ENCODE measurements at regions not wholly inside any gene's neighbourhood (a gene's known extent, or its start where the extent isn't known, plus 50 kb on each side); places are given as distances from the start of the nearest gene placed in this dataset.

DNA sequence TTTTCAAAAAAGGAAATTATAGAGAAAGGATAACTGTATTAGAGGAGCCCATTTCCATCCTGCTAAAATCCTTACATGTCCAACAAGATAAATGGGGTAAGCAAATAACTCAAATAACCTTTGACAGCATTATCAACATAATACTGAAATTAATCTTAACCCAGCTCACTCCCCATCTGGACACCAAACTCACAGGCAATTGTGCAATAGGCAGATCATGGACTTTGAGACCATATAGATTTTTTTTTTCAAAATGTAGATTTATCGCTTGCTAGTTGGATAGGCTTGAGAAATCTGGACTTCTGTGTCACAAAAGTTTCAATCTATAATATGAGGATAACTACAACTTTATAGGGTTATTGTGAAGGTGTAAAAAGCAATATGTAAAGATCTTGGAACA, 134.4 kb upstream of the ASCC3 start:
- H2AK5ac ChIP-seq (ENCODE audit: low read length), result no peak overlapping the region
- DNase-seq, result no peak
- no peak overlapping the region for H3K23ac ChIP-seq (ENCODE audit: low read length)
- no peak overlapping the region for H3K4ac ChIP-seq (ENCODE audit: low read depth, low read length)
- no peak overlapping the region for H2BK120ac ChIP-seq (ENCODE audit: insufficient read depth, low read length, poor library complexity)
- H3K18ac ChIP-seq (ENCODE audit: low read length), result no peak overlapping the region
- H4K91ac ChIP-seq (ENCODE audit: low read depth, low read length), result no peak overlapping the region
- no peak overlapping the region for H3K4me2 ChIP-seq (ENCODE audit: low read length)
- no peak overlapping the region for H2BK12ac ChIP-seq (ENCODE audit: low read length)
- no peak overlapping the region for H3K4me3 ChIP-seq (ENCODE audit: low read depth, low read length)
- no peaks in the 10 kb centered on the region for H3K36me3 ChIP-seq (ENCODE audit: control insufficient read depth in 1 of 2, insufficient read depth in 2 of 2, low read length in 2 of 2)
- no peak overlapping the region for H2BK5ac ChIP-seq (ENCODE audit: low read depth, low read length, poor library complexity)
- H3K4me1 ChIP-seq (ENCODE audit: control insufficient read depth in 1 of 2, insufficient read depth in 2 of 2, low read length in 2 of 2), result no peaks in the 10 kb centered on the region
- H3K14ac ChIP-seq (ENCODE audit: low read length), result no peak overlapping the region
- no peak overlapping the region for H2AFZ ChIP-seq (ENCODE audit: insufficient read depth, low read length, poor library complexity)
- no peaks in the 10 kb centered on the region for H3K79me1 ChIP-seq (ENCODE audit: low read length)
- no peaks in the 10 kb centered on the region for H3K9me3 ChIP-seq (ENCODE audit: insufficient read depth, low read depth, low read length)
- H3K79me2 ChIP-seq (ENCODE audit: control insufficient read depth, insufficient read depth, low read length, poor library complexity), result no peaks in the 10 kb centered on the region
- H4K12ac ChIP-seq (ENCODE audit: low read depth, low read length), result no peak overlapping the region
- WGBS (ENCODE audit: extremely low coverage, insufficient coverage, insufficient read length), result no CpG with 5 or more reads among the region's 1 CpG
- H4K8ac ChIP-seq (ENCODE audit: low read depth, low read length), result no peak overlapping the region
- H3K27ac ChIP-seq (ENCODE audit: low read depth, low read length), result no peak overlapping the region
- no peaks in the 10 kb centered on the region for H3K27me3 ChIP-seq (ENCODE audit: insufficient read depth, low read length)
- no peak overlapping the region for H3K9ac ChIP-seq (ENCODE audit: low read length)

DNA sequence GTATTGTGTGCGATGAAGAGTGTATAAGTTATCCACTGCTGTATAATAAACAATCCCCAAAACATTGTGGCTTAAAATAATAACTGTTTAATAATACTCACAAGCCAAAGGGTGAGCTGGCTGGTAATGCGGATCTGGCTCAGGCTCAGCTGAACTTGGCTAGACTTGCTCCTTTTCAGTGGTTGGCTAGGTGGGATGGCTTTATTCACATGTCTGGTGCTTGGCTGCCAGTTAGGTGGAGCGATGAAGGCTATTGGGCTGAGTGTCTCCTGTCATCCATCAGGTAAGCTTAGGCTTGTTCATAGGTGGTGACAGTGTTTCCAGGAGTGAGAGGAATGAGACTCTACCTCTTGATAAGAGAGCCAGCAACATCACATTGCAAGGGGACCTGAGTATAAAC, 135.0 kb upstream of the ASCC3 start:
- Histone ChIP-seq H3K36me3 (ENCODE audit: control insufficient read depth in 1 of 2, insufficient read depth in 2 of 2, low read length in 2 of 2) (no peaks in the 10 kb centered on the region), H3K27me3 (ENCODE audit: insufficient read depth, low read length) (no peaks in the 10 kb centered on the region), H3K27ac (ENCODE audit: low read depth, low read length) (no peak overlapping the region), H3K18ac (ENCODE audit: low read length) (no peak overlapping the region), H2AFZ (ENCODE audit: insufficient read depth, low read length, poor library complexity) (no peak overlapping the region), H4K12ac (ENCODE audit: low read depth, low read length) (no peak overlapping the region), H3K79me2 (ENCODE audit: control insufficient read depth, insufficient read depth, low read length, poor library complexity) (no peaks in the 10 kb centered on the region), H3K23ac (ENCODE audit: low read length) (peak overlapping the region; percentile 82), H2AK5ac (ENCODE audit: low read length) (no peak overlapping the region), H3K9ac (ENCODE audit: low read length) (no peak overlapping the region), H3K14ac (ENCODE audit: low read length) (no peak overlapping the region), H3K9me3 (ENCODE audit: insufficient read depth, low read depth, low read length) (no peaks in the 10 kb centered on the region), H2BK120ac (ENCODE audit: insufficient read depth, low read length, poor library complexity) (no peak overlapping the region), H3K4me1 (ENCODE audit: control insufficient read depth in 1 of 2, insufficient read depth in 2 of 2, low read length in 2 of 2) (no peaks in the 10 kb centered on the region), H3K4me3 (ENCODE audit: low read depth, low read length) (no peak overlapping the region), H2BK5ac (ENCODE audit: low read depth, low read length, poor library complexity) (no peak overlapping the region), H3K4ac (ENCODE audit: low read depth, low read length) (no peak overlapping the region), H2BK12ac (ENCODE audit: low read length) (no peak overlapping the region), H3K79me1 (ENCODE audit: low read length) (no peaks in the 10 kb centered on the region), H4K91ac (ENCODE audit: low read depth, low read length) (no peak overlapping the region), H4K8ac (ENCODE audit: low read depth, low read length) (no peak overlapping the region), H3K4me2 (ENCODE audit: low read length) (no peak overlapping the region)
- DNase-seq, result no peak
- no CpG with 5 or more reads among the region's 3 CpGs for WGBS (ENCODE audit: extremely low coverage, insufficient coverage, insufficient read length)

- Histone ChIP-seq H4K8ac (ENCODE audit: low read depth, low read length) (no peak overlapping the region), H2BK5ac (ENCODE audit: low read depth, low read length, poor library complexity) (no peak overlapping the region), H4K12ac (ENCODE audit: low read depth, low read length) (no peak overlapping the region), H3K79me1 (ENCODE audit: low read length) (no peaks in the 10 kb centered on the region), H2AK5ac (ENCODE audit: low read length) (no peak overlapping the region), H3K4me1 (ENCODE audit: control insufficient read depth in 1 of 2, insufficient read depth in 2 of 2, low read length in 2 of 2) (no peaks in the 10 kb centered on the region), H3K18ac (ENCODE audit: low read length) (no peak overlapping the region), H3K4me2 (ENCODE audit: low read length) (no peak overlapping the region), H2AFZ (ENCODE audit: insufficient read depth, low read length, poor library complexity) (no peak overlapping the region), H3K36me3 (ENCODE audit: control insufficient read depth in 1 of 2, insufficient read depth in 2 of 2, low read length in 2 of 2) (no peaks in the 10 kb centered on the region), H3K27ac (ENCODE audit: low read depth, low read length) (no peak overlapping the region), H3K9ac (ENCODE audit: low read length) (no peak overlapping the region), H3K27me3 (ENCODE audit: insufficient read depth, low read length) (no peaks in the 10 kb centered on the region), H3K23ac (ENCODE audit: low read length) (no peak overlapping the region), H3K4me3 (ENCODE audit: low read depth, low read length) (no peak overlapping the region), H3K79me2 (ENCODE audit: control insufficient read depth, insufficient read depth, low read length, poor library complexity) (no peaks in the 10 kb centered on the region), H3K4ac (ENCODE audit: low read depth, low read length) (no peak overlapping the region), H2BK120ac (ENCODE audit: insufficient read depth, low read length, poor library complexity) (no peak overlapping the region), H2BK12ac (ENCODE audit: low read length) (no peak overlapping the region), H3K9me3 (ENCODE audit: insufficient read depth, low read depth, low read length) (no peaks in the 10 kb centered on the region), H4K91ac (ENCODE audit: low read depth, low read length) (no peak overlapping the region), H3K14ac (ENCODE audit: low read length) (no peak overlapping the region)
- no peak for DNase-seq
- WGBS (ENCODE audit: extremely low coverage, insufficient coverage, insufficient read length), result no CpG with 5 or more reads among the region's 3 CpGs
Measured at GRCh38 chr6:101018157-101018556, 137.0 kb upstream of the ASCC3 start.

DNA sequence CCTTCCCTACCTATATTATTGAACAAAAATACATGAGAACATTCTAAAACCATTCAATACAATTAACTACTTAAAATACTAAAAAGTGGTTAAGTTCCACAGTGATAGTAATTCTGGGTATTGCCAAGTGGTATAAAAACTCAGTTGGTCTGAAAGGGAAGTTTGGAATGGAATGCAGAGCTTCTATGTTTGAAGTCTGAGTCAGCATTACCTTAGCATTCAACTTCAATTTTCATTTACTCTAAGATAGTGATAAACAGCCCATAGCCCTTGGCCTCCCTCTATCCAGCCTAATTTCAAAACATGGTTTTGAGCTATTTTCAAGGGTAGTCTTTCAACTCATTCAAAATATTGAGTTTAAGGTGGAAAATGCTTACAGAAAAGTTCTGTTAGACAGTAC, 140.4 kb upstream of the ASCC3 start:
- Histone ChIP-seq H4K91ac (ENCODE audit: low read depth, low read length) (no peak overlapping the region), H3K9ac (ENCODE audit: low read length) (no peak overlapping the region), H3K27ac (ENCODE audit: low read depth, low read length) (no peak overlapping the region), H3K4me1 (ENCODE audit: control insufficient read depth in 1 of 2, insufficient read depth in 2 of 2, low read length in 2 of 2) (no peaks in the 10 kb centered on the region), H3K4ac (ENCODE audit: low read depth, low read length) (no peak overlapping the region), H3K4me2 (ENCODE audit: low read length) (no peak overlapping the region), H3K36me3 (ENCODE audit: control insufficient read depth in 1 of 2, insufficient read depth in 2 of 2, low read length in 2 of 2) (no peaks in the 10 kb centered on the region), H2BK120ac (ENCODE audit: insufficient read depth, low read length, poor library complexity) (no peak overlapping the region), H4K8ac (ENCODE audit: low read depth, low read length) (no peak overlapping the region), H2BK5ac (ENCODE audit: low read depth, low read length, poor library complexity) (no peak overlapping the region), H3K4me3 (ENCODE audit: low read depth, low read length) (no peak overlapping the region), H2BK12ac (ENCODE audit: low read length) (no peak overlapping the region), H3K14ac (ENCODE audit: low read length) (no peak overlapping the region), H3K27me3 (ENCODE audit: insufficient read depth, low read length) (no peaks in the 10 kb centered on the region), H3K9me3 (ENCODE audit: insufficient read depth, low read depth, low read length) (peaks cover 5% of the 10 kb centered on the region), H4K12ac (ENCODE audit: low read depth, low read length) (no peak overlapping the region), H2AFZ (ENCODE audit: insufficient read depth, low read length, poor library complexity) (no peak overlapping the region), H3K18ac (ENCODE audit: low read length) (no peak overlapping the region), H3K79me2 (ENCODE audit: control insufficient read depth, insufficient read depth, low read length, poor library complexity) (no peaks in the 10 kb centered on the region), H3K23ac (ENCODE audit: low read length) (no peak overlapping the region), H3K79me1 (ENCODE audit: low read length) (no peaks in the 10 kb centered on the region), H2AK5ac (ENCODE audit: low read length) (no peak overlapping the region)
- DNase-seq, result no peak

DNA sequence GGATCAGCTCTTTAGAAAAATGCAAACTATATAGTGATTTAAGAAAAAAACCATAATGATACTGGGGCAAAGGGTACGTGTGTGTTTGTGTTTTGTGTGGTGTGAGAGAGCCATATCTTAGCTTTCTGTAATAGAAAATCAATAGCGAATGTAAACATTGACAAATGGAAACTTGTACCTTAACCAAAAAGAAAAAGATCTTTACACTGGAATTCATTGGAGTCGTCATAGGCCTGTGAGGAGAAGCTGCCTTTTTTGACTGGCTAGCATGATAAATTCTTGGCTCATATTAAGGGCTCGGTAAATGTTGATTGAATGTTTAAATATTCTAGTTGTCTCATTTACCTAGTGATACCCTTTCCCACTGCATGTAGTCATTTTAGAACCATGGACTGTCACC, 161.8 kb upstream of the ASCC3 start:
- no peak overlapping the region for H3K4ac ChIP-seq (ENCODE audit: low read depth, low read length)
- no peak overlapping the region for H3K27ac ChIP-seq (ENCODE audit: low read depth, low read length)
- H2AFZ ChIP-seq (ENCODE audit: insufficient read depth, low read length, poor library complexity), result no peak overlapping the region
- H3K23ac ChIP-seq (ENCODE audit: low read length), result no peak overlapping the region
- no peak overlapping the region for H2BK5ac ChIP-seq (ENCODE audit: low read depth, low read length, poor library complexity)
- no peak overlapping the region for H2BK120ac ChIP-seq (ENCODE audit: insufficient read depth, low read length, poor library complexity)
- H3K79me2 ChIP-seq (ENCODE audit: control insufficient read depth, insufficient read depth, low read length, poor library complexity), result no peaks in the 10 kb centered on the region
- H3K27me3 ChIP-seq (ENCODE audit: insufficient read depth, low read length), result no peaks in the 10 kb centered on the region
- no peak overlapping the region for H3K4me3 ChIP-seq (ENCODE audit: low read depth, low read length)
- no peaks in the 10 kb centered on the region for H3K4me1 ChIP-seq (ENCODE audit: control insufficient read depth in 1 of 2, insufficient read depth in 2 of 2, low read length in 2 of 2)
- no peak for DNase-seq
- H3K9ac ChIP-seq (ENCODE audit: low read length), result no peak overlapping the region
- H3K18ac ChIP-seq (ENCODE audit: low read length), result no peak overlapping the region
- no peak overlapping the region for H2AK5ac ChIP-seq (ENCODE audit: low read length)
- H3K79me1 ChIP-seq (ENCODE audit: low read length), result no peaks in the 10 kb centered on the region
- H3K9me3 ChIP-seq (ENCODE audit: insufficient read depth, low read depth, low read length), result no peaks in the 10 kb centered on the region
- no CpG with 5 or more reads among the region's 4 CpGs for WGBS (ENCODE audit: extremely low coverage, insufficient coverage, insufficient read length)
- no peak overlapping the region for H4K91ac ChIP-seq (ENCODE audit: low read depth, low read length)
- H4K12ac ChIP-seq (ENCODE audit: low read depth, low read length), result no peak overlapping the region
- H3K36me3 ChIP-seq (ENCODE audit: control insufficient read depth in 1 of 2, insufficient read depth in 2 of 2, low read length in 2 of 2), result no peaks in the 10 kb centered on the region
- no peak overlapping the region for H2BK12ac ChIP-seq (ENCODE audit: low read length)
- no peak overlapping the region for H3K4me2 ChIP-seq (ENCODE audit: low read length)
- H3K14ac ChIP-seq (ENCODE audit: low read length), result no peak overlapping the region
- no peak overlapping the region for H4K8ac ChIP-seq (ENCODE audit: low read depth, low read length)

Measured in trophoblast cell (in vitro differentiated cells and primary cell).